Kidney (tissue), 13 donors: ENCODE measurements at regions not wholly inside any gene's neighbourhood (a gene's known extent, or its start where the extent isn't known, plus 50 kb on each side); places are given as distances from the start of the nearest gene placed in this dataset.

Source experiments
- DNase-seq, 5 donors: peaks; one replicate each; pipeline ENCODE4 v3.0.0-alpha.2; 2013 to 2020
- FAIRE-seq: peaks from 2 replicates; lab custom pipeline; 2012; peaks lifted over from hg19 to GRCh38; lab: Jason Lieb, UNC
- H3K27ac ChIP-seq, 2 donors: one replicate each; pipeline ENCODE4 v1.7.0; 2013; ENCODE audit warnings: low read depth in 2 of 2, low read length in 2 of 2, inconsistent platforms in 1 of 2
- H3K27me3 ChIP-seq: one replicate; pipeline ENCODE4 v1.7.1; 2013; ENCODE audit warnings: low read length, inconsistent platforms; ENCODE audit not compliant: control insufficient read depth, insufficient read depth
- H3K36me3 ChIP-seq, 3 donors: one replicate each; pipeline versions ENCODE4 v1.7.0 to v1.7.1; 2013; ENCODE audit warnings: low read length in 3 of 3, control low read depth in 1 of 3, inconsistent platforms in 1 of 3; ENCODE audit not compliant: insufficient read depth in 3 of 3, control insufficient read depth in 2 of 3
- H3K4me1 ChIP-seq, 3 donors: one replicate each; pipeline versions ENCODE4 v1.7.0 to v1.7.1; 2013; ENCODE audit warnings: low read length in 3 of 3, inconsistent platforms in 1 of 3, low read depth in 1 of 3; ENCODE audit not compliant: control insufficient read depth in 2 of 3, insufficient read depth in 2 of 3
- H3K4me3 ChIP-seq, 3 donors: one replicate each; pipeline versions ENCODE4 v1.7.0 to v1.8.1; 2013; ENCODE audit warnings: low read length in 3 of 3, control low read depth in 1 of 3, inconsistent platforms in 1 of 3
- H3K9ac ChIP-seq, 3 donors: one replicate each; pipeline versions ENCODE4 v1.7.0 to v1.7.1; 2013; ENCODE audit warnings: low read length in 3 of 3, control low read depth in 1 of 3, inconsistent platforms in 1 of 3
- H3K9me3 ChIP-seq, 3 donors: one replicate each; pipeline versions ENCODE4 v1.7.0 to v1.7.1; 2013; ENCODE audit warnings: low read length in 3 of 3, control low read depth in 1 of 3, inconsistent platforms in 1 of 3; ENCODE audit not compliant: control insufficient read depth in 2 of 3, insufficient read depth in 1 of 3
- intact Hi-C: fragments of 100-400 bp; cut with DNase I; formaldehyde crosslinking; loops from one replicate; pipeline ENCODE4 v1.11.1; 2022
- TF ChIP-seq, protein P1 (sequence below): IDR thresholded peaks from 3 replicates; pipeline ENCODE4 v1.5.1; 2012; ENCODE audit warnings: mild to moderate bottlenecking, moderate library complexity, borderline replicate concordance; ENCODE audit not compliant: insufficient read depth; ENCODE audit errors: extremely low read depth
- donor health status: control.
- donor health status: control.
- donor health status: control.
- donor health status: control.
- donor health status: control.
- donor health status: DM: yes; HTN: yes; CAD: no.
- donor health status: Normal renal cell carcinoma (clear cell type).

GRCh38 chr12:78703820-78704525 is 160.6 kb upstream of the SYT1 start:
- H3K9ac ChIP-seq: no peak overlapping the region
- H3K27me3 ChIP-seq: no peaks in the 10 kb centered on the region
- TF ChIP-seq, protein P1, sequence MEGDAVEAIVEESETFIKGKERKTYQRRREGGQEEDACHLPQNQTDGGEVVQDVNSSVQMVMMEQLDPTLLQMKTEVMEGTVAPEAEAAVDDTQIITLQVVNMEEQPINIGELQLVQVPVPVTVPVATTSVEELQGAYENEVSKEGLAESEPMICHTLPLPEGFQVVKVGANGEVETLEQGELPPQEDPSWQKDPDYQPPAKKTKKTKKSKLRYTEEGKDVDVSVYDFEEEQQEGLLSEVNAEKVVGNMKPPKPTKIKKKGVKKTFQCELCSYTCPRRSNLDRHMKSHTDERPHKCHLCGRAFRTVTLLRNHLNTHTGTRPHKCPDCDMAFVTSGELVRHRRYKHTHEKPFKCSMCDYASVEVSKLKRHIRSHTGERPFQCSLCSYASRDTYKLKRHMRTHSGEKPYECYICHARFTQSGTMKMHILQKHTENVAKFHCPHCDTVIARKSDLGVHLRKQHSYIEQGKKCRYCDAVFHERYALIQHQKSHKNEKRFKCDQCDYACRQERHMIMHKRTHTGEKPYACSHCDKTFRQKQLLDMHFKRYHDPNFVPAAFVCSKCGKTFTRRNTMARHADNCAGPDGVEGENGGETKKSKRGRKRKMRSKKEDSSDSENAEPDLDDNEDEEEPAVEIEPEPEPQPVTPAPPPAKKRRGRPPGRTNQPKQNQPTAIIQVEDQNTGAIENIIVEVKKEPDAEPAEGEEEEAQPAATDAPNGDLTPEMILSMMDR: no peak
- intact Hi-C loops: no loop called here
- no peak for FAIRE-seq
- peak in 1 of 5 donors; percentile 4 for DNase-seq
- H3K9me3 ChIP-seq: no peaks in the 10 kb centered on the region
- no peaks in the 10 kb centered on the region for H3K36me3 ChIP-seq
- no peaks in the 10 kb centered on the region for H3K4me1 ChIP-seq
- H3K27ac ChIP-seq: no peak overlapping the region
- H3K4me3 ChIP-seq: no peak overlapping the region

- intact Hi-C loops: no loop called here
Observed at GRCh38 chr12:78711954-78712353, 152.6 kb upstream of the SYT1 start.

GRCh38 chr12:78712834-78713481 is 151.6 kb upstream of the SYT1 start:
- Histone ChIP-seq H3K27me3 (no peaks in the 10 kb centered on the region), H3K36me3 (no peaks in the 10 kb centered on the region), H3K9me3 (no peaks in the 10 kb centered on the region), H3K4me1 (no peaks in the 10 kb centered on the region), H3K4me3 (no peak overlapping the region), H3K27ac (no peak overlapping the region), H3K9ac (no peak overlapping the region)
- intact Hi-C loops: no loop called here
- TF ChIP-seq, protein P1: no peak
- DNase-seq: no peak
- FAIRE-seq: no peak

More at GRCh38 chr12:78711954-78712353, 152.6 kb upstream of the SYT1 start:
- H3K9ac ChIP-seq: no peak overlapping the region
- TF ChIP-seq, protein P1: no peak
- no peak overlapping the region for H3K27ac ChIP-seq
- no peaks in the 10 kb centered on the region for H3K4me1 ChIP-seq
- no peaks in the 10 kb centered on the region for H3K27me3 ChIP-seq
- FAIRE-seq: no peak
- no peak overlapping the region for H3K4me3 ChIP-seq
- no peaks in the 10 kb centered on the region for H3K9me3 ChIP-seq
- H3K36me3 ChIP-seq: no peaks in the 10 kb centered on the region
- DNase-seq: no peak
